ENCODE measurements at regions not wholly inside any gene's neighbourhood (a gene's known extent, or its start where the extent isn't known, plus 50 kb on each side); places are given as distances from the start of the nearest gene placed in this dataset.
"Not testable (repeated sequence)": the region's sequence is repeated elsewhere in the genome, so short reads cannot be mapped to it uniquely, and the experiment has no call there.

- intact Hi-C loops (cut with DNase I, micrococcal nuclease) = no loop called here
- no peak overlapping the region for H3K4me3 Mint-ChIP-seq
- ChIA-PET POLR2A (no interaction called here), CTCF (no interaction called here)
- no peaks in the 10 kb centered on the region for H3K4me1 Mint-ChIP-seq
- no peaks in the 10 kb centered on the region for H3K36me3 Mint-ChIP-seq (ENCODE audit: low read depth)
- H3K27me3 Mint-ChIP-seq = no peaks in the 10 kb centered on the region
- H3K9me3 Mint-ChIP-seq (ENCODE audit: low read depth) = peaks cover 3% of the 10 kb centered on the region
- H3K27ac Mint-ChIP-seq = no peak overlapping the region
- ATAC-seq = no peak
- DNase-seq = no peak
Observed at GRCh38 chr7:119065966-119066365, 841.5 kb downstream of the ANKRD7 start.

GRCh38 chr7:119086026-119086425 lies 861.5 kb downstream of the ANKRD7 start:
- Mint-ChIP-seq H3K27ac (no peak overlapping the region), H3K4me3 (no peak overlapping the region), H3K27me3 (no peaks in the 10 kb centered on the region), H3K9me3 (ENCODE audit: low read depth) (peaks cover 7% of the 10 kb centered on the region), H3K36me3 (ENCODE audit: low read depth) (no peaks in the 10 kb centered on the region), H3K4me1 (no peaks in the 10 kb centered on the region)
- ChIA-PET POLR2A (no interaction called here), CTCF (no interaction called here)
- intact Hi-C loops (cut with DNase I, micrococcal nuclease) = no loop called here
- ATAC-seq = no peak
- no peak for DNase-seq

- DNase-seq (no peak), ATAC-seq (no peak)
- H3K36me3 Mint-ChIP-seq (ENCODE audit: low read depth) = no peaks in the 10 kb centered on the region
- no peak overlapping the region for H3K27ac Mint-ChIP-seq
- H3K9me3 Mint-ChIP-seq (ENCODE audit: low read depth) = peaks cover 7% of the 10 kb centered on the region
- H3K4me1 Mint-ChIP-seq = no peaks in the 10 kb centered on the region
- no peaks in the 10 kb centered on the region for H3K27me3 Mint-ChIP-seq
- H3K4me3 Mint-ChIP-seq = no peak overlapping the region
- ChIA-PET CTCF (no interaction called here), POLR2A (no interaction called here)
- intact Hi-C loops (cut with DNase I, micrococcal nuclease) = no loop called here
Observed at GRCh38 chr7:119090851-119091250, 866.3 kb downstream of the ANKRD7 start.

- Mint-ChIP-seq H3K27ac (no peak overlapping the region), H3K4me3 (no peak overlapping the region), H3K27me3 (no peaks in the 10 kb centered on the region), H3K9me3 (ENCODE audit: low read depth) (peaks cover 12% of the 10 kb centered on the region), H3K36me3 (ENCODE audit: low read depth) (no peaks in the 10 kb centered on the region), H3K4me1 (no peaks in the 10 kb centered on the region)
- ChIA-PET POLR2A (no interaction called here), CTCF (no interaction called here)
- ATAC-seq (no peak), DNase-seq (no peak)
- intact Hi-C loops (cut with DNase I, micrococcal nuclease) = no loop called here
Observed at GRCh38 chr7:119096683-119097082, 872.2 kb downstream of the ANKRD7 start.

- ATAC-seq; H3K4me3 Mint-ChIP-seq; H3K27ac Mint-ChIP-seq; H3K4me1 Mint-ChIP-seq; POLR2A ChIA-PET; intact Hi-C loops (cut with DNase I, micrococcal nuclease); DNase-seq; H3K27me3 Mint-ChIP-seq; H3K36me3 Mint-ChIP-seq (ENCODE audit: low read depth); CTCF ChIA-PET: not testable (repeated sequence)
- peaks cover 14% of the 10 kb centered on the region for H3K9me3 Mint-ChIP-seq (ENCODE audit: low read depth)
Observed at GRCh38 chr7:119100611-119101258, 876.2 kb downstream of the ANKRD7 start.

GRCh38 chr7:119102291-119102690 lies 877.8 kb downstream of the ANKRD7 start:
- H3K4me1 Mint-ChIP-seq = no peaks in the 10 kb centered on the region
- H3K27me3 Mint-ChIP-seq = no peaks in the 10 kb centered on the region
- H3K27ac Mint-ChIP-seq = no peak overlapping the region
- DNase-seq = no peak
- intact Hi-C loops (cut with DNase I, micrococcal nuclease) = no loop called here
- no peak for ATAC-seq
- H3K4me3 Mint-ChIP-seq = no peak overlapping the region
- peaks cover 9% of the 10 kb centered on the region for H3K9me3 Mint-ChIP-seq (ENCODE audit: low read depth)
- ChIA-PET POLR2A (no interaction called here), CTCF (no interaction called here)
- H3K36me3 Mint-ChIP-seq (ENCODE audit: low read depth) = peaks cover 2% of the 10 kb centered on the region

- no peak overlapping the region for H3K4me3 Mint-ChIP-seq
- H3K27ac Mint-ChIP-seq = no peak overlapping the region
- ChIA-PET POLR2A (no interaction called here), CTCF (no interaction called here)
- intact Hi-C loops (cut with DNase I, micrococcal nuclease) = no loop called here
- no peaks in the 10 kb centered on the region for H3K4me1 Mint-ChIP-seq
- no peaks in the 10 kb centered on the region for H3K27me3 Mint-ChIP-seq
- DNase-seq (no peak), ATAC-seq (no peak)
- H3K9me3 Mint-ChIP-seq (ENCODE audit: low read depth) = peaks cover 7% of the 10 kb centered on the region
- peaks cover 2% of the 10 kb centered on the region for H3K36me3 Mint-ChIP-seq (ENCODE audit: low read depth)
Observed at GRCh38 chr7:119105381-119105780, 880.9 kb downstream of the ANKRD7 start.

GRCh38 chr7:119123326-119123725 lies 898.8 kb downstream of the ANKRD7 start:
- Mint-ChIP-seq H3K27me3 (no peaks in the 10 kb centered on the region), H3K4me1 (no peaks in the 10 kb centered on the region), H3K9me3 (ENCODE audit: low read depth) (no peaks in the 10 kb centered on the region), H3K36me3 (ENCODE audit: low read depth) (no peaks in the 10 kb centered on the region), H3K27ac (no peak overlapping the region), H3K4me3 (no peak overlapping the region)
- ChIA-PET POLR2A (no interaction called here), CTCF (no interaction called here)
- intact Hi-C loops (cut with DNase I, micrococcal nuclease) = no loop called here
- DNase-seq (no peak), ATAC-seq (no peak)

- CTCF ChIA-PET = no interaction called here
- H3K27ac Mint-ChIP-seq = no peak overlapping the region
- no peak overlapping the region for H3K4me3 Mint-ChIP-seq
- no peaks in the 10 kb centered on the region for H3K27me3 Mint-ChIP-seq
- DNase-seq = no peak
- H3K4me1 Mint-ChIP-seq = no peaks in the 10 kb centered on the region
- intact Hi-C loops (cut with DNase I, micrococcal nuclease) = no loop called here
- ATAC-seq = no peak
- no peaks in the 10 kb centered on the region for H3K36me3 Mint-ChIP-seq (ENCODE audit: low read depth)
- POLR2A ChIA-PET = no interaction called here
- H3K9me3 Mint-ChIP-seq (ENCODE audit: low read depth) = no peaks in the 10 kb centered on the region
Observed at GRCh38 chr7:119127706-119128105, 903.2 kb downstream of the ANKRD7 start.

GRCh38 chr7:119132436-119132835 lies 907.9 kb downstream of the ANKRD7 start:
- intact Hi-C loops (cut with DNase I, micrococcal nuclease) = no loop called here
- Mint-ChIP-seq H3K27ac (no peak overlapping the region), H3K4me1 (no peaks in the 10 kb centered on the region), H3K9me3 (ENCODE audit: low read depth) (no peaks in the 10 kb centered on the region), H3K36me3 (ENCODE audit: low read depth) (no peaks in the 10 kb centered on the region), H3K4me3 (no peak overlapping the region), H3K27me3 (no peaks in the 10 kb centered on the region)
- no peak for ATAC-seq
- POLR2A ChIA-PET = no interaction called here
- CTCF ChIA-PET = no interaction called here
- no peak for DNase-seq

- DNase-seq (no peak), ATAC-seq (no peak)
- Mint-ChIP-seq H3K27ac (no peak overlapping the region), H3K9me3 (ENCODE audit: low read depth) (peaks cover 26% of the 10 kb centered on the region), H3K36me3 (ENCODE audit: low read depth) (no peaks in the 10 kb centered on the region), H3K27me3 (no peaks in the 10 kb centered on the region), H3K4me1 (no peaks in the 10 kb centered on the region), H3K4me3 (no peak overlapping the region)
- CTCF ChIA-PET = no interaction called here
- POLR2A ChIA-PET = no interaction called here
- intact Hi-C loops (cut with DNase I, micrococcal nuclease) = no loop called here
Observed at GRCh38 chr7:119167431-119167830, 942.9 kb downstream of the ANKRD7 start.

GRCh38 chr7:119172043-119172442 lies 947.5 kb downstream of the ANKRD7 start:
- no peak overlapping the region for H3K4me3 Mint-ChIP-seq
- no peak for DNase-seq
- ChIA-PET POLR2A (no interaction called here), CTCF (no interaction called here)
- intact Hi-C loops (cut with DNase I, micrococcal nuclease) = loop anchor here in 1 of 2 experiments (10.0 kb wide), 1 partner anchor 917 kb away; no protein-coding TSS in a partner anchor
- peaks cover 13% of the 10 kb centered on the region for H3K9me3 Mint-ChIP-seq (ENCODE audit: low read depth)
- no peak for ATAC-seq
- H3K36me3 Mint-ChIP-seq (ENCODE audit: low read depth) = no peaks in the 10 kb centered on the region
- no peak overlapping the region for H3K27ac Mint-ChIP-seq
- no peaks in the 10 kb centered on the region for H3K4me1 Mint-ChIP-seq
- H3K27me3 Mint-ChIP-seq = no peaks in the 10 kb centered on the region

Measured in activated CD4-positive, alpha-beta T cell treated with anti-CD3 and anti-CD28 coated beads for 36 hours (primary cell).